ENCODE measurements at regions not wholly inside any gene's neighbourhood (a gene's known extent, or its start where the extent isn't known, plus 50 kb on each side); places are given as distances from the start of the nearest gene placed in this dataset.

GRCh38 chr9:13732290-13732689 lies 452.8 kb upstream of the MPDZ start:
- H3K27ac Mint-ChIP-seq = no peak overlapping the region
- H3K4me1 Mint-ChIP-seq = no peaks in the 10 kb centered on the region
- ChIA-PET POLR2A (no interaction called here), CTCF (no interaction called here)
- H3K9me3 Mint-ChIP-seq (ENCODE audit: insufficient read depth) = peaks cover 3% of the 10 kb centered on the region
- no peak for ATAC-seq (ENCODE audit: low read depth)
- no peaks in the 10 kb centered on the region for H3K4me1 ChIP-seq (ENCODE audit: control insufficient read depth in 2 of 2, insufficient read depth in 2 of 2, low read length in 2 of 2)
- H2AFZ ChIP-seq (ENCODE audit: insufficient read depth, low read depth, low read length, poor library complexity, severe bottlenecking) = no peak overlapping the region
- H3K4me3 ChIP-seq (ENCODE audit: control extremely low read depth in 1 of 5, extremely low read depth in 1 of 5, insufficient read depth in 1 of 5, low read depth in 2 of 5, low read length in 4 of 5) = no peak overlapping the region
- no peaks in the 10 kb centered on the region for H3K27me3 ChIP-seq (replicated peaks in 1 of 4; ENCODE audit: control extremely low read depth in 1 of 4, control insufficient read depth in 3 of 4, insufficient read depth in 4 of 4, low read length in 3 of 4)
- H3K4me3 Mint-ChIP-seq = no peak overlapping the region
- TF ChIP-seq EZH2 (IDR thresholded peaks at IDR 0.05; ENCODE audit: borderline replicate concordance, insufficient read depth, low read depth, low read length, poor library complexity, severe bottlenecking) = no peak
- no peak for TF ChIP-seq CTCF (IDR thresholded peaks at IDR 0.05)
- intact Hi-C loops (cut with micrococcal nuclease) = no loop called here
- H3K79me2 ChIP-seq (ENCODE audit: control insufficient read depth, insufficient read depth, low read length) = no peaks in the 10 kb centered on the region
- H3K9me3 ChIP-seq (ENCODE audit: control extremely low read depth in 1 of 3, control insufficient read depth in 2 of 3, insufficient read depth in 1 of 3, low read length in 2 of 3) = peaks cover 0 to 2% (median 0%) of the 10 kb centered on the region in 3 donors
- H4K20me1 ChIP-seq (ENCODE audit: control insufficient read depth, insufficient read depth, low read length, poor library complexity, severe bottlenecking) = no peaks in the 10 kb centered on the region
- no peak overlapping the region for H3K27ac ChIP-seq (ENCODE audit: low read length in 2 of 2)
- H3K27me3 Mint-ChIP-seq = no peaks in the 10 kb centered on the region
- H3K9ac ChIP-seq (ENCODE audit: low read length) = no peak overlapping the region
- H3K36me3 ChIP-seq (replicated peaks in 1 of 2; ENCODE audit: control extremely low read depth in 1 of 2, control insufficient read depth in 1 of 2, extremely low read depth in 1 of 2, insufficient read depth in 2 of 2, low read length in 1 of 2) = no peaks in the 10 kb centered on the region
- no peak for DNase-seq
- H3K4me2 ChIP-seq (replicated peaks; ENCODE audit: low read depth, low read length, poor library complexity, severe bottlenecking) = no peak overlapping the region

GRCh38 chr9:13731637-13732036 lies 452.1 kb upstream of the MPDZ start:
- POLR2A ChIA-PET = no interaction called here
- intact Hi-C loops (cut with micrococcal nuclease) = no loop called here

More at GRCh38 chr9:13731637-13732036, 452.1 kb upstream of the MPDZ start:
- Histone ChIP-seq H3K4me2 (replicated peaks; ENCODE audit: low read depth, low read length, poor library complexity, severe bottlenecking) (no peak overlapping the region), H3K9ac (ENCODE audit: low read length) (no peak overlapping the region), H3K4me1 (ENCODE audit: control insufficient read depth in 2 of 2, insufficient read depth in 2 of 2, low read length in 2 of 2) (no peaks in the 10 kb centered on the region), H2AFZ (ENCODE audit: insufficient read depth, low read depth, low read length, poor library complexity, severe bottlenecking) (no peak overlapping the region), H3K36me3 (replicated peaks in 1 of 2; ENCODE audit: control extremely low read depth in 1 of 2, control insufficient read depth in 1 of 2, extremely low read depth in 1 of 2, insufficient read depth in 2 of 2, low read length in 1 of 2) (no peaks in the 10 kb centered on the region), H4K20me1 (ENCODE audit: control insufficient read depth, insufficient read depth, low read length, poor library complexity, severe bottlenecking) (no peaks in the 10 kb centered on the region), H3K27me3 (replicated peaks in 1 of 4; ENCODE audit: control extremely low read depth in 1 of 4, control insufficient read depth in 3 of 4, insufficient read depth in 4 of 4, low read length in 3 of 4) (no peaks in the 10 kb centered on the region), H3K9me3 (ENCODE audit: control extremely low read depth in 1 of 3, control insufficient read depth in 2 of 3, insufficient read depth in 1 of 3, low read length in 2 of 3) (peaks cover 0 to 2% (median 0%) of the 10 kb centered on the region in 3 donors), H3K79me2 (ENCODE audit: control insufficient read depth, insufficient read depth, low read length) (no peaks in the 10 kb centered on the region), H3K27ac (ENCODE audit: low read length in 2 of 2) (no peak overlapping the region), H3K4me3 (ENCODE audit: control extremely low read depth in 1 of 5, extremely low read depth in 1 of 5, insufficient read depth in 1 of 5, low read depth in 2 of 5, low read length in 4 of 5) (no peak overlapping the region)
- H3K4me3 Mint-ChIP-seq = no peak overlapping the region
- ATAC-seq (ENCODE audit: low read depth) (no peak), DNase-seq (no peak)
- H3K27me3 Mint-ChIP-seq = no peaks in the 10 kb centered on the region
- CTCF ChIA-PET = no interaction called here
- WGBS (ENCODE audit: insufficient coverage) = no CpG with 5 or more reads among the region's 2 CpGs
- no peak overlapping the region for H3K27ac Mint-ChIP-seq
- H3K9me3 Mint-ChIP-seq (ENCODE audit: insufficient read depth) = peaks cover 2% of the 10 kb centered on the region
- TF ChIP-seq EZH2 (IDR thresholded peaks at IDR 0.05; ENCODE audit: borderline replicate concordance, insufficient read depth, low read depth, low read length, poor library complexity, severe bottlenecking) (no peak), CTCF (IDR thresholded peaks at IDR 0.05) (no peak)
- H3K4me1 Mint-ChIP-seq = no peaks in the 10 kb centered on the region

All from B cell (primary cell).